ENCODE measurements at regions not wholly inside any gene's neighbourhood (a gene's known extent, or its start where the extent isn't known, plus 50 kb on each side); places are given as distances from the start of the nearest gene placed in this dataset.

DNA sequence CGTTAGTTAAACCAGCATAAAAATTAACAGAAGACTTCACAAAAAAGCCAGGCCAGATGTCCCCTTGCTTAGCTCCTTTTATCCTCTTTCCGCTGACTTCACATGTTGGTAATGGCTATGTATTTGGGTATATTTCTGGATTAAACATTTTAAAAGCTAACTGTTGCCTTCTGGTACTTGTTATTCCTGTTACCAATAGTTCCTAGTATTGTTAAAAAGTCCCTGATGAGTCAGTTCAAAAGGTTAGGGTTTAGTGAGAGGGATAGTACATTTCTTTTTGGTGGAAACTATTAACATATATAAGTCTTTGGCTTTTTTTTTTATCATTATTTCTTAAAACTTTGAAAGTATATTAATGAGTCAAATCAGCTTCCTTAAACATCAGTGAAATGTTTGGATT, 103.2 kb upstream of the ELL2 start:
- DNase-seq, result no peak

DNA sequence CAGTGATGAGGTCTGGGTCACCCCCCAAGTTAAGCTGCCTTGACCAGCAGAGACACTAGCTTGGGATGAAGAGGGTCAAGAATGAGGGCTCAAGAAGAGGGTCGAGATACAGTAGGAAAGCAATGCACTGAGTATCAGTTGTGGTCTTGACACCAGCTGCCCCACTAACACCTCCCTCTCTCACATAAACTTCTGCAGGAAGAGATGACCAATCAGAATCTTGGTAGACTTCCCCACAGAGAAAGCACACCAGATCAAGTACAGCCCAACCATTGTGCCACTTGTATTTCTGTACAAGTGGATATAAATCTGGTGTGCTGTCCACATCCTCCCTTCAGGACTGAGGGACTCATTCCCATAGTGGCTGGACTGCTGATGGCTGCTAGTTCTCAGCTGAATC, 101.2 kb upstream of the ELL2 start:
- DNase-seq, result no peak

DNA sequence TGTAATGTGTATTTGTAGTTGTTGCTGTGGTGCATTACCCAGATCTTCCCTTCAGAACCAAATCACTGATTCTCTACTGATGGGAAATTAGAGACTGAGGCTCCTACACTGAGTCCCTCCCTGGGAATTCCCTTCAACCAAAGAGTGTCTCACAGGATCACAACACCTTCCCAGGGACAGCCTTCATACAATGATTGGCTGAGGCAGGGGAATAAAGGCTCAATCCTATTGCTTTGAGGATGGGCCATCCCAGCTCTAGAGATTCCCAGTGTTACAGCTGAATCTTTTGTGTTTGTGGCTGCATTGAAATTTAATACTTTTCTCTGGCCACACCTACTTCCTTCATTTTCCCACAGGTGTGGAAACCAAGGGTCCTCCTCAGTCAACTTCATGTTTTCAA, 96.4 kb upstream of the ELL2 start:
- no peak for DNase-seq

DNA sequence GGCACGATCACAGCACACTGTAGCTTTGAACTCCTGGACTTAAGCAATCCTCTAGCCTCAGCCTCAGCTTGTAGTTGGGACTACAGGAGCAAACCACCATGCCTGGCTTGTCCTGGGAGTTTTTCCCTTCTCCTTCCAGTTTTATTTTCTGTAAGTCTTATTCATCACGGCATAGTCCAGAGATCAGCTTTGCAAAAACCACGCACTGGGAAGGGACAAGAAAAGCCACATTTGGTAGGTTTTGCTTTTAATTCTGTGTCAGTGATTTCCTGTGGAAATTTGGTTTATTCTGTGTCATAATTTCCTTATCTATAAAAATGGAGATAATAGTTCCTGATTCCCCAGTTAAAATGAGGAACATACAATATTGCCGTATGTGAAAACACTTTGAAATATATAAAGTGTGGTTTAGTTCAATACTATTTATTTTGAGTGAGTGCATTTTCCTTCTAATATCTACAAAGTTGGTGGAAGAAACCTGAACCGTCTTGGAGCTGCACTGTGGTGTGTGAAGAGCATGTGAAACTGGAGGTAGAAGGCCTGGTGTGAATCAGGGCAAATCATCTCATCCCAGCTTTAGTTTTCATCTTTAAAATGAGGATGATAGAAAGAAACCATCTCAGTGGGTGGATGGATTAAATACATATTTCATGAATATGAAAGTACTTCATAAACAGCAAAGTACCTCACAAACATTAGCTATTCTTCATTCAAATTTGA, 92.8 kb upstream of the ELL2 start:
- no peak for DNase-seq

- no peak for DNase-seq
Measured at GRCh38 chr5:96053063-96053735, 91.5 kb upstream of the ELL2 start.

DNA sequence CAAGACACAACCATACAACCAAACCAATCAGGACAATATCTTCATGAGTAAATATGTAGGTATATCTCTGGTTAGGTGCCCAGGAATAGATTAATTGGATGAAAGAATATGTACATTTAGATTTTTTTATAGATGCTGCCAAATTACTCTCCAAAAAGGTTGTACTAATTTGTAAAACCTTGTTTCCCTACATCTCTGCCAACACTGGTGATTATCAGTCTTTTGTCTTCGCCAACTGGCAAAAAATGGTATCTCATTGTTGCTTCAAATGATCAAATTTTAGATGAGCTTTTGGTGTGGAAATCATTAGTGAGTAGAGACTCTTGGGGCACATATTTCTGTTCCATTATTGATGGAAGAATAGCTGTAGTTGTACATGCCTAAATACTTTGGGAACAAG, 90.7 kb upstream of the ELL2 start:
- no peak for DNase-seq

DNA sequence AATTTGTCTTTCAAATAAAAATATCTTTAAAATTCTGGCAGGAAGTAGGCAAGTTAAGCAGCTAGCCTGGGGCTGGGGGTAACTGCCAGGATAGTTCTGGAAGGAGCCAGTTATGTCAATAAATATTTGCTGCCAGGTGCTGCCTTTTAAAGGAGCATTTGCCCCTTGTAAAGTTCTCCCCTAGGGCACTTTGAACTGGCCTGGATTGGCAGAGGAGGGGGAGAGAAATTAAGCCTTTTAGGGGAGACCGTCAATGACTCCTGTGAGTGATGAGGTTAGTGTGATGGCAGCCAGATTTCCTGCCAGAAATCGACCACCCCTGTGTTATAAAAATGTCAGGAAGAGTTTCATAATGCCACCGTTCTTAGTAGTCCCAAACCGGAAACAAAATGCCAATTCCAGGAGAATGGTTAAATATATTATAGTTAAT, 89.8 kb upstream of the ELL2 start:
- no peak for DNase-seq

DNA sequence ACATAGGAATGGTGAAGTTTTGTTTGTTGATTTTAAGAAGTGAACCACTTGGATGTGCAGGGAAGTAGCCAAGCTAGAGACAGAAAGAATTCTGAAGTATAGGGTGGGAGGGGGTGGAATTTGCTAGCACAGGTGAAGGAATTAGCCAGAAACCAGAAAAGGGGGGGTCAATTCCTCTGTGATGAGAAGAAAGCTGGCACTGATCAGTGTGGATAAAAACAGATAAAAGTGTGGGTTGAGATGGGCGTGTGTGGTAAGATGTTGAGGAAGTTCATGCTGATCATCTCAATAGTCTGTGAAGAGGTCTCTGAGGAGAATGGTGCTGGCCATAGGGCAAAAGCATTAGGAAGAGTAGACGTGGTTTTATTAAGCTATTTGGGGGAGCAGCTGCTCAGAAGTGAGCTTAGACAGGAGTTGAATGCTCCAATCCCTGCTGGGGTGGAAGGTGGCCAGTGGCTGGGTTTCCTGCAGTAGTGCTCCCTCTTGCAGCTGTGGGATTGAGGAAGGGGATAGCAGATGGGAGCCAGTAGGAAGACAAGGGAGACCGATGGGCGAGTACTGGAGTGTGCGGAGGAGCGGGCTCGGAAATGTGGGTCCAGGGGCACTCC, 88.7 kb upstream of the ELL2 start:
- no peak for DNase-seq

GRCh38 chr5:96049398-96050272, 88.0 kb upstream of the ELL2 start:
- DNase-seq, result no peak

- no peak for DNase-seq
Measured at GRCh38 chr5:96048763-96049162, 87.1 kb upstream of the ELL2 start.

- no peak for DNase-seq
Measured at GRCh38 chr5:96045888-96046287, 84.2 kb upstream of the ELL2 start.

GRCh38 chr5:96043446-96043845, 81.8 kb upstream of the ELL2 start:
- no peak for DNase-seq

DNA sequence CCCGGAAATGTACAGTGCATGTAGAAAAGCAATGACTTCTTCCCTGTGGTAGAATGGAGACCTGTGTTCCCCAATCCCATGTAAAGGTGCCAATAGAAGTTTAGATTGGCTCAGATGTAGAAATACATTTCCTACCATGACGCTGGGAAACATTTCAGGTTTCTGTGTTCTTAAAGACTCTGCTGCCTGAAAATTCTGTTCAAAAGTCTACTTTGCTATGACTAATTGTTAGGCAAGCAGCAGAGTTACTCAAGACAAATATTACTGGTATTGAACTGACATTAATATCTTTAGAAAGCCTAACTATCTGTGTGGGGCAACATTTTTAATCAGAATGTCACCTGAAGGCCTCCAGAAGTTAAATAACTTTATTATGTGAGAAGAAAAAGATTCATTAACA, 75.5 kb upstream of the ELL2 start:
- no peak for DNase-seq

DNA sequence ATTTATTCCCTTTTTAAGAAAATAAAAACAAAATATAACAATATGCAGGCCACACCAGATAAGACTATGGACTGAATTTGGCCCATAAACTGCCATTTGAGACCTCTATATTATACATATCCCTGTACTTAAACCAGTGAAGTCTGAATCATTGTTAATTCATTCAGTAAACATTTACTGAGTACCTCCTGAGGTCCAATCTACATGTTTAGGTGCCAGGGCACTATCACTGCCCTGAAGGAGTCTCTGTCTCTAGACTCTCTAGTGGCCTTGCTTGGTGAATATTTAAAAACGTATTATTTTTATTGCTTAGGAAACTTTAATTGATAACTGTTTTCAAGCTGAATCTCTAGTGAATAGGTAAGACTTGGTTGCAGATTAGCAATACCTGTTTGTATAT, 74.7 kb upstream of the ELL2 start:
- no peak for DNase-seq

GRCh38 chr5:96035796-96036195, 74.1 kb upstream of the ELL2 start:
- DNase-seq, result no peak

DNA sequence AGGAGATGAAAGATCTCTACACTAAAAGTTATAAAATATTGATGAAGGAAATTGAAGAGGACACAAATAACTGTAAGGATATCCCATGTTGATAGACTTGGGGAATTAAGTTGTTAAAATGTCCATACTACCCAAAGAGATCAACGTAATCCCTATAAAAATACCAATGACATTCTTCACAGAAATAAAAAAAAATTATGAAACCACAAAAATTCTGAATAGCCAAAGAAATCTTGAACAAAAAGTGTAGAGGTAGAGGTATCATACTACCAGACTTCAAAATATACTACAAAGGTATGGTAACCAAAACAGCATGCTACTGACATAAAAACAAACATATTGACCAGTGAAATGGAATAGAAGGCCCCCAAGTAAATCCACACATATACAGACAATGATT, 71.5 kb upstream of the ELL2 start:
- no peak for DNase-seq

DNA sequence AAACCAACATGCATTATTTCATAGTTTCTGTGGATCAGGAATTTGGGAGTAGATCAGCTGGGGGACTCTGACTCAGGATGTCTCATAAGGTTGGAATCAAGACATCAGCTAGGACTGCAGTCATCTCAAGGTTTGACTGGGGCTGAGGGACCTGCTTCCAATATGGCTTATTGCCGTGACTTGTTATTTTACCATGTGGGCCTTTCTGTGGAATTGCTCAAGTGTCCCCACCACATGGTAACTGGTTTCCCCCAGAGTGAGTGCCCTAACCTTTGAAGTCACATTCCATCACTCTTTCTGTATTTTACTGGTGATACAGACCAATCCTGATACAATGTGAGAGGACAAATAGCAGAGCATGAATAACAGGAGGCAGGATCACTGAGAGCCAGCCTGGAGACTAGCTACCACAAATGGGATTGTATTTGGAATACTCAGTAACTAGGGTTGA, 70.2 kb upstream of the ELL2 start:
- DNase-seq, result no peak

DNA sequence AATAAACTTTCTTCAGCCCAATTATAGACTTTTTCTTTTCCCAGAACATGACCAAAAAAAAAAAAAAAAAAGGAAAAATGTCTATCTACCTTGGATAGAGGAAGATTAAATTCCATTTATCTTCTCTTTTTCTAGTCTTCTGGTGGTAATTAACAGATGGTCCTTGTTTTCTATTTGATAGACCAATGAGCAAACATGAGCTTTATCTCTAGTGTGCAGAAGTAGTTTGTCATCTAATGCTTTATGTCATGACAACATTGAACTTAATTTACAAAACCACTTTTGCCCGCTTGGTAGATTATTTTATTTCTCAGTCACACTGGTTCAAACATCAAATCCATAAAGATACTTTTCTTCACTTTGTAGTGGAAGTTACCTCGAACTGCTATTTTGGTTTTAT, 69.5 kb upstream of the ELL2 start:
- DNase-seq, result no peak

DNA sequence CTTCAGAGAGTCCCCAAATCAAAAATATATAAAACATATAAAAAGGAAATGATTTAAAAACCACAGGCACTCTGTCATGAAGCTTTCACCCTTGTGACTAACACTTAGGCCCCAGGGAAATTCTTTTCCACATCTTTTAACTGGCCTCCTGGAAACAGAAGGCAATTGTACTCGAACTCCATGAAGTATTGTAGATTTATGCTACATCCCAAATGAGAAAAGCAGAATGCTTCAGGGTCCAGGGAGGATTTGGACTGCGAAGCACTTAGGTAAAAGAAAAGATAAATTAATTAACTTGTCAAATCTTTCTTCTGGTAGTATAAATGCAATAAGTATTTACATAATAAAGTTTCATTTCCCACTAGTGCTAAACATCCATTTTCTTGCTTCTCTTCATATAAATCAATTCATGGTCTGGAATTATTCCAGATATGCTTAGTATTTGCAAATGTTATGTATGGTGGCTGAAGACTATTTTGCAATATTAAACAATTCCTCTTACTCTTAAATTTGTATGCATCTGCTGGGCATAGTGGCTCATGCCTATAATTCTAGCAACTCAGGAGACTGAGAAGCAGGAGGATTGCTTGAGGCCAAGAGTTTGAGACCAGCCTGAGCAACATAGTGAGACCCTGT, 64.9 kb upstream of the ELL2 start:
- DNase-seq, result no peak

DNA sequence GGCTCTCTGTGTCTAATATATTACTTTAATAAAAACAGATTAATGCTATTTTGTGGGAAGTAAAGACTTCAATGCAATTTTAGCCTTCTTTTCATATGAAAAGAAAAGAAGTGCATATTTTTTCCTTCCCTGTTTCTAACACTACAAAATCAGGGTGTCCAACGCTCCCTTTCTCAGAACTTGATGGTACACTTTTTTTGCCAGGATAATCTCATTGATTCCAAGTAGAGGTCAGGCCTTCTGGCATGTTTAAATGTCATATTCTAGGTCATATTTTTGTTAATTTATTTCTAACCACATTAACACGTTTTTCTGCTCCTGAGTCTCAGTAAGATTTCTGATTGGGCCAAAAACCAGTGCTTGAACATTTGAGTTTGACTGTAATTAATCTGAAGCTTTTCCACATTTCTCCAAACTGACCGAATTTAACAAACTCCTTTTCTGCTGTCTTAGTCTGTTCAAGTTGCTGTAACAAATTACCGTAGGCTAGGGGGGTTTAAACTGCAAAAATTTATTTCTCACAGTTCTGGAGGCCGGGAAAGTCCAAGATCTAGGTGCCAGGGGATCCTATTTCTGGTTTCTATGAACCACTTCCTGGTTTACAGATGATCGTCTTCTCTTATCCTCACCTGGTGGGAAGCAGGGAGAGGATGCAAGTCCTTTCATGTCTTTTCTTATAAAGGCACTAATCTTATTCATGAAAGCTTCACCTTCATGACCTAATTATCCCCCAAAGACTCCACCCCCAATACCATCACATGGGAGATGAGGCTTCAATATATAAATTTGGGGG, 63.2 kb upstream of the ELL2 start:
- no peak for DNase-seq

DNA sequence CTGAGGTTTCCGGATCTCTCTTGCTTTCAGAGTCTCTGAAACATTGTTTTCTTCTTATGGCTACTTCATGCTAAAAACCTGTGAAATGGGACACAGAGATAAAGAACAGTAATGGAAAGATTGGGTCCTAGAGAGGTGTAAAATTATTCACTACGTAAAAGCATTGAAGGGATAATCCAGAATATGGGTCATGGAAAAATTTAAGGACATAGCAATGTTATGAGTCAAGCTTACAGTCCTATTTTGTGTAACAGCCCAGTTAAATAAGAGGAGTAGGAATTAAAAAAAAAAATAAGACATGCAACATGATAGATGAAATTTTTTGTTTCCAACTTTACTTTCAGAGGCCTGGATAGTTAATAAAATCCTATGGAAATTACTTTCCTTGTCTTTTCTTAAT, 61.9 kb upstream of the ELL2 start:
- DNase-seq, result no peak

GRCh38 chr5:96022971-96023370, 61.3 kb upstream of the ELL2 start:
- DNase-seq, result no peak
